Glomerular visceral epithelial cell (primary cell): ENCODE measurements at regions not wholly inside any gene's neighbourhood (a gene's known extent, or its start where the extent isn't known, plus 50 kb on each side); places are given as distances from the start of the nearest gene placed in this dataset.

Experiments
- DNase-seq: peaks from one replicate; pipeline ENCODE4 v3.0.0-alpha.2; 2016; ENCODE audit errors: extremely low spot score

- DNase-seq: no peak
Measured at GRCh38 chr15:58235961-58236360, 97.8 kb downstream of the AQP9 start.

- DNase-seq: peak; percentile 30
Measured at GRCh38 chr15:58240191-58240932, 102.2 kb downstream of the AQP9 start.

- DNase-seq: no peak
Measured at GRCh38 chr15:58241872-58242271, 103.7 kb downstream of the AQP9 start.

GRCh38 chr15:58243070-58243469 is 104.9 kb downstream of the AQP9 start:
- no peak for DNase-seq

- DNase-seq: no peak
Measured at GRCh38 chr15:58244536-58244935, 106.4 kb downstream of the AQP9 start.

GRCh38 chr15:58246041-58246440 is 107.9 kb downstream of the AQP9 start:
- no peak for DNase-seq

- DNase-seq: no peak
Measured at GRCh38 chr15:58247855-58248842, 110.0 kb downstream of the AQP9 start.

- DNase-seq: no peak
Measured at GRCh38 chr15:58249646-58250312, 111.6 kb downstream of the AQP9 start.

GRCh38 chr15:58252586-58253323 is 114.6 kb downstream of the AQP9 start:
- DNase-seq: no peak

- no peak for DNase-seq
Measured at GRCh38 chr15:58257776-58258325, 119.7 kb downstream of the AQP9 start.

- DNase-seq: no peak
Measured at GRCh38 chr15:58258501-58259292, 120.5 kb downstream of the AQP9 start.

GRCh38 chr15:58260205-58260724 is 122.1 kb downstream of the AQP9 start:
- DNase-seq: no peak

- no peak for DNase-seq
Measured at GRCh38 chr15:58260725-58261267, 122.6 kb downstream of the AQP9 start.

GRCh38 chr15:58261368-58261767 is 123.2 kb downstream of the AQP9 start:
- DNase-seq: no peak

GRCh38 chr15:58264053-58264971 is 126.1 kb downstream of the AQP9 start:
- DNase-seq: no peak

- DNase-seq: no peak
Measured at GRCh38 chr15:58267051-58267450, 128.9 kb downstream of the AQP9 start.

- no peak for DNase-seq
Measured at GRCh38 chr15:58268746-58269267, 130.6 kb downstream of the AQP9 start.
